ENCODE measurements at regions not wholly inside any gene's neighbourhood (a gene's known extent, or its start where the extent isn't known, plus 50 kb on each side); places are given as distances from the start of the nearest gene placed in this dataset.

GRCh38 chr4:14087459-14087858 lies 459.9 kb upstream of the BOD1L1 start:
- WGBS, 2 experiments (ENCODE audit: insufficient coverage in 1 of 2, insufficient read length in 1 of 2), result 81 to 99% methylated on average over 1 to 2 of the region's 2 CpGs
- H3K36me3 Mint-ChIP-seq (ENCODE audit: low read depth), result peaks cover 3% of the 10 kb centered on the region
- no peak overlapping the region for H3K9ac ChIP-seq (ENCODE audit: extremely low read depth, low read length, poor library complexity, severe bottlenecking)
- H3K4me1 ChIP-seq (ENCODE audit: control insufficient read depth, insufficient read depth, low read length), result peaks cover 2% of the 10 kb centered on the region
- H3K4me3 ChIP-seq (ENCODE audit: low read length), result no peak overlapping the region
- no peaks in the 10 kb centered on the region for H3K36me3 ChIP-seq (ENCODE audit: control insufficient read depth, insufficient read depth, low read length)
- no peak overlapping the region for H3K27ac Mint-ChIP-seq
- no peaks in the 10 kb centered on the region for H3K27me3 Mint-ChIP-seq (ENCODE audit: insufficient read depth)
- H3K27me3 ChIP-seq (ENCODE audit: control insufficient read depth, insufficient read depth, low read length, poor library complexity, severe bottlenecking), result no peaks in the 10 kb centered on the region
- peaks cover 24% of the 10 kb centered on the region for H3K9me3 Mint-ChIP-seq
- no peak for TF ChIP-seq CTCF (conservative IDR thresholded peaks at IDR 0.05)
- DNase-seq, result no peak
- peaks cover 11% of the 10 kb centered on the region for H3K4me1 Mint-ChIP-seq
- peaks cover 25% of the 10 kb centered on the region for H3K9me3 ChIP-seq (ENCODE audit: control insufficient read depth, low read length)
- no peak overlapping the region for H3K4me3 Mint-ChIP-seq
- no peak overlapping the region for H3K27ac ChIP-seq (ENCODE audit: low read depth, low read length)

GRCh38 chr4:14087921-14088320 lies 460.4 kb upstream of the BOD1L1 start:
- peaks cover 25% of the 10 kb centered on the region for H3K9me3 ChIP-seq (ENCODE audit: control insufficient read depth, low read length)
- DNase-seq, result no peak
- peaks cover 6% of the 10 kb centered on the region for H3K4me1 Mint-ChIP-seq
- H3K36me3 ChIP-seq (ENCODE audit: control insufficient read depth, insufficient read depth, low read length), result no peaks in the 10 kb centered on the region
- no peak overlapping the region for H3K27ac ChIP-seq (ENCODE audit: low read depth, low read length)
- H3K4me3 Mint-ChIP-seq, result no peak overlapping the region
- peaks cover 24% of the 10 kb centered on the region for H3K9me3 Mint-ChIP-seq
- H3K4me3 ChIP-seq (ENCODE audit: low read length), result no peak overlapping the region
- H3K36me3 Mint-ChIP-seq (ENCODE audit: low read depth), result peaks cover 3% of the 10 kb centered on the region
- no peak for TF ChIP-seq CTCF (conservative IDR thresholded peaks at IDR 0.05)
- no peaks in the 10 kb centered on the region for H3K4me1 ChIP-seq (ENCODE audit: control insufficient read depth, insufficient read depth, low read length)
- WGBS, 2 experiments (ENCODE audit: insufficient coverage in 1 of 2, insufficient read length in 1 of 2), result 81% methylated on average over 1 of the region's 1 CpG; no CpG with 5 or more reads in 1 of the 2 experiments
- H3K27ac Mint-ChIP-seq, result no peak overlapping the region
- H3K27me3 Mint-ChIP-seq (ENCODE audit: insufficient read depth), result no peaks in the 10 kb centered on the region
- H3K9ac ChIP-seq (ENCODE audit: extremely low read depth, low read length, poor library complexity, severe bottlenecking), result no peak overlapping the region
- no peaks in the 10 kb centered on the region for H3K27me3 ChIP-seq (ENCODE audit: control insufficient read depth, insufficient read depth, low read length, poor library complexity, severe bottlenecking)

GRCh38 chr4:14091531-14091930 lies 464.0 kb upstream of the BOD1L1 start:
- no peak for DNase-seq
- peaks cover 5% of the 10 kb centered on the region for H3K9me3 ChIP-seq (ENCODE audit: control insufficient read depth, low read length)
- H3K36me3 Mint-ChIP-seq (ENCODE audit: low read depth), result no peaks in the 10 kb centered on the region
- no peak overlapping the region for H3K4me3 Mint-ChIP-seq
- no peaks in the 10 kb centered on the region for H3K27me3 ChIP-seq (ENCODE audit: control insufficient read depth, insufficient read depth, low read length, poor library complexity, severe bottlenecking)
- no peaks in the 10 kb centered on the region for H3K4me1 ChIP-seq (ENCODE audit: control insufficient read depth, insufficient read depth, low read length)
- H3K9me3 Mint-ChIP-seq, result peaks cover 6% of the 10 kb centered on the region
- peaks cover 4% of the 10 kb centered on the region for H3K4me1 Mint-ChIP-seq
- H3K4me3 ChIP-seq (ENCODE audit: low read length), result no peak overlapping the region
- no peak overlapping the region for H3K27ac Mint-ChIP-seq
- H3K27ac ChIP-seq (ENCODE audit: low read depth, low read length), result no peak overlapping the region
- no peaks in the 10 kb centered on the region for H3K36me3 ChIP-seq (ENCODE audit: control insufficient read depth, insufficient read depth, low read length)
- H3K9ac ChIP-seq (ENCODE audit: extremely low read depth, low read length, poor library complexity, severe bottlenecking), result no peak overlapping the region
- no peak for TF ChIP-seq CTCF (conservative IDR thresholded peaks at IDR 0.05)
- no peaks in the 10 kb centered on the region for H3K27me3 Mint-ChIP-seq (ENCODE audit: insufficient read depth)
